IMR-90 (cell line): ENCODE measurements at regions not wholly inside any gene's neighbourhood (a gene's known extent, or its start where the extent isn't known, plus 50 kb on each side); places are given as distances from the start of the nearest gene placed in this dataset.

Experiments
- ATAC-seq: fragments of 200-7000 bp; cut with Tn5 transposase; 2 replicates; pipeline ENCODE4 v1.9.1; 2020; ENCODE audit warnings: low read depth, mild to moderate bottlenecking, moderate library complexity
- BruUV-seq: library from RNA; stranded (reverse); fragments of 400-500 nt; replicated peaks from 2 replicates; lab custom pipeline; 2021; lab: Mats Ljungman, UMichigan
- CTCF ChIA-PET: fragments of 300-600 bp; formaldehyde crosslinking; extraction: SDS; loops from one replicate; lab custom pipeline; 2021; ENCODE audit warnings: antibody characterized with exemption; lab: Yijun Ruan, JAX
- POLR2A ChIA-PET: fragments of 300-600 bp; sonication (Branson Sonifier 250); formaldehyde crosslinking; loops from one replicate; lab custom pipeline; 2022; ENCODE audit warnings: antibody characterized with exemption; ENCODE audit not compliant: unreplicated experiment; lab: Charles Lee
- DNase-seq: peaks from one replicate; pipeline ENCODE4 v3.0.0; 2013
- H2AFZ ChIP-seq: replicated peaks from 2 replicates; pipeline ENCODE3; 2013; ENCODE audit warnings: low read length, mild to moderate bottlenecking; ENCODE audit not compliant: poor library complexity
- H2AK5ac ChIP-seq: 2 replicates; pipeline ENCODE4 v1.6.1; 2013; ENCODE audit warnings: low read depth, low read length, inconsistent platforms
- H2AK9ac ChIP-seq: replicated peaks from 2 replicates; pipeline ENCODE3; 2013; ENCODE audit warnings: mild to moderate bottlenecking, low read depth, low read length, moderate library complexity; ENCODE audit not compliant: poor library complexity
- H2BK120ac ChIP-seq: 2 replicates; pipeline ENCODE4 v1.6.1; 2013; ENCODE audit warnings: low read depth, low read length, inconsistent platforms
- H2BK15ac ChIP-seq: 3 replicates; pipeline ENCODE4 v1.6.1; 2013; ENCODE audit warnings: low read depth, low read length, inconsistent platforms
- H2BK20ac ChIP-seq: 2 replicates; pipeline ENCODE4 v1.6.1; 2013; ENCODE audit warnings: low read depth, mild to moderate bottlenecking, inconsistent platforms, low read length, moderate library complexity
- H2BK5ac ChIP-seq: 2 replicates; pipeline ENCODE4 v1.6.1; 2013; ENCODE audit warnings: mild to moderate bottlenecking, low read depth, low read length, inconsistent platforms; ENCODE audit not compliant: poor library complexity, severe bottlenecking
- H3K14ac ChIP-seq: replicated peaks from 2 replicates; pipeline ENCODE4 v1.6.1; 2013; ENCODE audit warnings: low read depth, low read length, inconsistent platforms
- H3K18ac ChIP-seq: 2 replicates; pipeline ENCODE4 v1.6.1; 2013; ENCODE audit warnings: low read depth, low read length, control low read depth
- H3K23ac ChIP-seq: 2 replicates; pipeline ENCODE4 v1.6.1; 2013; ENCODE audit warnings: low read depth, low read length, inconsistent platforms
- H3K27ac ChIP-seq: 2 replicates; pipeline ENCODE4 v1.5.1; 2013; ENCODE audit warnings: mild to moderate bottlenecking, control low read depth, low read length; ENCODE audit not compliant: insufficient read depth
- H3K27me3 ChIP-seq: 2 replicates; pipeline ENCODE4 v1.6.1; 2013; ENCODE audit warnings: low read length; ENCODE audit not compliant: control insufficient read depth, insufficient read depth
- H3K36me3 ChIP-seq: 2 replicates; pipeline ENCODE4 v1.6.1; 2013; ENCODE audit warnings: low read length, mixed read lengths; ENCODE audit not compliant: control insufficient read depth, insufficient read depth
- H3K4ac ChIP-seq: 2 replicates; pipeline ENCODE4 v1.6.1; 2013; ENCODE audit warnings: low read depth, low read length, inconsistent platforms
- H3K4me1 ChIP-seq: 2 replicates; pipeline ENCODE4 v1.6.1; 2013; ENCODE audit warnings: low read length, mixed read lengths; ENCODE audit not compliant: control insufficient read depth, insufficient read depth
- H3K4me2 ChIP-seq: 2 replicates; pipeline ENCODE4 v1.6.1; 2013; ENCODE audit warnings: low read depth, mild to moderate bottlenecking, control low read depth, low read length, moderate library complexity
- H3K4me3 ChIP-seq: 2 replicates; pipeline ENCODE4 v1.5.1; 2013; ENCODE audit warnings: low read depth, mild to moderate bottlenecking, control low read depth, low read length, moderate library complexity; ENCODE audit not compliant: insufficient read depth
- H3K56ac ChIP-seq: 2 replicates; pipeline ENCODE4 v1.6.1; 2013; ENCODE audit warnings: low read length, inconsistent platforms; ENCODE audit not compliant: insufficient read depth; ENCODE audit errors: extremely low read depth
- H3K79me1 ChIP-seq, 2 experiments: 2 replicates each; pipeline ENCODE4 v1.6.1; 2013; ENCODE audit warnings: low read length in 2 of 2, inconsistent platforms in 1 of 2, low read depth in 1 of 2
- H3K9ac ChIP-seq: 2 replicates; pipeline ENCODE4 v1.6.1; 2013; ENCODE audit warnings: low read depth, low read length, control low read depth
- H3K9me1 ChIP-seq: 2 replicates; pipeline ENCODE4 v1.6.1; 2013; ENCODE audit warnings: low read length, inconsistent platforms; ENCODE audit not compliant: insufficient read depth
- H3K9me3 ChIP-seq: 2 replicates; pipeline ENCODE4 v1.6.1; 2013; ENCODE audit warnings: low read length; ENCODE audit not compliant: control insufficient read depth, insufficient read depth
- H4K20me1 ChIP-seq: 2 replicates; pipeline ENCODE4 v1.6.1; 2013; ENCODE audit warnings: low read length, inconsistent platforms; ENCODE audit not compliant: insufficient read depth
- H4K5ac ChIP-seq: 2 replicates; pipeline ENCODE4 v1.6.1; 2013; ENCODE audit warnings: mild to moderate bottlenecking, low read depth, low read length, control low read depth
- H4K8ac ChIP-seq, 2 experiments: 2 replicates each; pipeline ENCODE4 v1.6.1; 2013; ENCODE audit warnings: low read depth in 2 of 2, low read length in 2 of 2, control low read depth in 1 of 2, inconsistent platforms in 1 of 2
- H4K91ac ChIP-seq: 2 replicates; pipeline ENCODE4 v1.6.1; 2013; ENCODE audit warnings: low read depth, low read length, inconsistent platforms; ENCODE audit not compliant: insufficient read depth
- RCOR1 ChIP-seq: IDR thresholded peaks from 2 replicates; pipeline ENCODE4 v1.6.1; 2012; ENCODE audit warnings: mild to moderate bottlenecking, low read length, improper control_type of control experiment; ENCODE audit not compliant: insufficient replicate concordance
- USF2 ChIP-seq: fragments of 150-350 bp; IDR thresholded peaks from 2 replicates; pipeline ENCODE4 v1.6.1; 2017; ENCODE audit warnings: mild to moderate bottlenecking, antibody characterized with exemption, low read length, low read depth
- WGBS, 2 experiments: methylation state at CpG; one replicate each; pipeline versions ENCODE4 v1.1.5 to v1.1.7; 2013; ENCODE audit warnings: missing lambda C conversion rate in 2 of 2; ENCODE audit not compliant: insufficient read length in 1 of 2; ENCODE audit errors: extremely low coverage in 2 of 2; 5-methylcytosine and 5-hydroxymethylcytosine counted together
- dilution Hi-C: fragments of 300-500 bp; cut with HindIII; formaldehyde crosslinking; loops from one replicate; pipeline ENCODE4 v1.14.3; 2018; ENCODE audit warnings: low sequenced_read_pairs; ENCODE audit not compliant: unreplicated experiment
- in situ Hi-C: fragments of 300-500 bp; cut with MboI; formaldehyde crosslinking; loops from 3 replicates; pipeline ENCODE4 v1.14.3; 2019; ENCODE audit warnings: low sequenced_read_pairs, inconsistent platforms, mixed read lengths
- intact Hi-C: fragments of 100-400 bp; cut with micrococcal nuclease; formaldehyde crosslinking; loops from 2 replicates; pipeline ENCODE4 v1.10.0; 2022

GRCh38 chr3:118116991-118117390 is 917.7 kb downstream of the IGSF11 start:
- Histone ChIP-seq H3K4ac (no peak overlapping the region), H3K9me3 (no peaks in the 10 kb centered on the region), H3K9ac (no peak overlapping the region), H3K14ac (no peak overlapping the region), H3K36me3 (no peaks in the 10 kb centered on the region), H2BK20ac (no peak overlapping the region), H3K23ac (no peak overlapping the region), H4K8ac (no peak overlapping the region), H2BK5ac (no peak overlapping the region), H4K91ac (no peak overlapping the region), H3K27ac (no peak overlapping the region), H3K4me3 (no peak overlapping the region), H2AFZ (no peak overlapping the region), H2BK15ac (no peak overlapping the region), H3K27me3 (no peaks in the 10 kb centered on the region), H3K9me1 (no peaks in the 10 kb centered on the region), H4K20me1 (no peaks in the 10 kb centered on the region), H3K56ac (no peak overlapping the region), H4K5ac (no peak overlapping the region), H3K4me2 (no peak overlapping the region; the same call in 1 of the 2 replicates), H2AK5ac (no peak overlapping the region), H3K4me1 (no peaks in the 10 kb centered on the region), H2BK120ac (no peak overlapping the region), H3K79me1 (no peaks in the 10 kb centered on the region), H3K18ac (no peak overlapping the region), H2AK9ac (no peak overlapping the region)
- ChIA-PET CTCF (no interaction called here), POLR2A (no interaction called here)
- no TSS peak for BruUV-seq
- in situ Hi-C loops (no loop called here), dilution Hi-C loops (no loop called here), intact Hi-C loops (loop anchor here (1.0 kb wide), 1 partner anchor 44 kb away; no protein-coding TSS in a partner anchor)
- TF ChIP-seq RCOR1, result no peak
- no peak for TF ChIP-seq USF2
- DNase-seq, result no peak
- no peak for ATAC-seq
- WGBS, 2 experiments, result no CpG with 5 or more reads among the region's 3 CpGs
